ENCODE measurements at regions not wholly inside any gene's neighbourhood (a gene's known extent, or its start where the extent isn't known, plus 50 kb on each side); places are given as distances from the start of the nearest gene placed in this dataset.
A peak's percentile ranks its signal among the peaks of the same experiment; 100 is the strongest.
"Not testable (repeated sequence)": the region's sequence is repeated elsewhere in the genome, so short reads cannot be mapped to it uniquely, and the experiment has no call there.

GRCh38 chr11:90531001-90531400 lies 308.2 kb upstream of the CHORDC1 start:
- H3K9me3 ChIP-seq = no peaks in the 10 kb centered on the region

GRCh38 chr11:90525962-90526361 lies 303.1 kb upstream of the CHORDC1 start:
- in situ Hi-C loops (cut with MboI; ENCODE audit: low sequenced_read_pairs) = no loop called here
- H3K4me1 ChIP-seq = no peaks in the 10 kb centered on the region
- H3K9me3 ChIP-seq = no peaks in the 10 kb centered on the region
- H3K4me3 ChIP-seq = no peak overlapping the region
- no peaks in the 10 kb centered on the region for H3K36me3 ChIP-seq (replicated peaks)
- no peak for DNase-seq (ENCODE audit: low spot score in 2 of 2)
- H3K27me3 ChIP-seq (ENCODE audit: low read depth) = peaks cover 3% of the 10 kb centered on the region; the same call in 1 of the 2 replicates

More at GRCh38 chr11:90531001-90531400, 308.2 kb upstream of the CHORDC1 start:
- no peaks in the 10 kb centered on the region for H3K4me1 ChIP-seq
- H3K36me3 ChIP-seq (replicated peaks) = no peaks in the 10 kb centered on the region
- no peak overlapping the region for H3K4me3 ChIP-seq
- in situ Hi-C loops (cut with MboI; ENCODE audit: low sequenced_read_pairs) = no loop called here
- no peak for DNase-seq (ENCODE audit: low spot score in 2 of 2)
- peaks cover 3% of the 10 kb centered on the region; the same call in 1 of the 2 replicates for H3K27me3 ChIP-seq (ENCODE audit: low read depth)

GRCh38 chr11:90512846-90513245 lies 290.0 kb upstream of the CHORDC1 start:
- Histone ChIP-seq H3K9me3 (no peaks in the 10 kb centered on the region), H3K36me3 (replicated peaks) (no peaks in the 10 kb centered on the region), H3K27me3 (ENCODE audit: low read depth) (no peaks in the 10 kb centered on the region; the same call in 1 of the 2 replicates), H3K4me3 (no peak overlapping the region), H3K4me1 (no peaks in the 10 kb centered on the region)
- DNase-seq (ENCODE audit: low spot score in 2 of 2) = no peak
- in situ Hi-C loops (cut with MboI; ENCODE audit: low sequenced_read_pairs) = no loop called here

GRCh38 chr11:90510839-90511238 lies 288.0 kb upstream of the CHORDC1 start:
- no peaks in the 10 kb centered on the region for H3K36me3 ChIP-seq (replicated peaks)
- H3K4me1 ChIP-seq = no peaks in the 10 kb centered on the region
- H3K9me3 ChIP-seq = no peaks in the 10 kb centered on the region
- H3K4me3 ChIP-seq = no peak overlapping the region
- no peaks in the 10 kb centered on the region; the same call in 1 of the 2 replicates for H3K27me3 ChIP-seq (ENCODE audit: low read depth)
- in situ Hi-C loops (cut with MboI; ENCODE audit: low sequenced_read_pairs) = no loop called here
- DNase-seq (ENCODE audit: low spot score in 2 of 2) = no peak

- H3K4me3 ChIP-seq = no peak overlapping the region
- H3K9me3 ChIP-seq = no peaks in the 10 kb centered on the region
- no peak for DNase-seq (ENCODE audit: low spot score in 2 of 2)
- no peaks in the 10 kb centered on the region for H3K4me1 ChIP-seq
- in situ Hi-C loops (cut with MboI; ENCODE audit: low sequenced_read_pairs) = no loop called here
- H3K36me3 ChIP-seq (replicated peaks) = no peaks in the 10 kb centered on the region
- H3K27me3 ChIP-seq (ENCODE audit: low read depth) = peaks cover 3% of the 10 kb centered on the region; the same call in 1 of the 2 replicates
Observed at GRCh38 chr11:90500922-90501568, 278.2 kb upstream of the CHORDC1 start.

GRCh38 chr11:90496722-90497121 lies 273.9 kb upstream of the CHORDC1 start:
- in situ Hi-C loops (cut with MboI; ENCODE audit: low sequenced_read_pairs) = no loop called here
- Histone ChIP-seq H3K4me1 (no peaks in the 10 kb centered on the region), H3K36me3 (replicated peaks) (no peaks in the 10 kb centered on the region), H3K9me3 (no peaks in the 10 kb centered on the region), H3K4me3 (no peak overlapping the region), H3K27me3 (ENCODE audit: low read depth) (no peaks in the 10 kb centered on the region)
- no peak for DNase-seq (ENCODE audit: low spot score in 2 of 2)

- no peaks in the 10 kb centered on the region for H3K4me1 ChIP-seq
- no peaks in the 10 kb centered on the region for H3K9me3 ChIP-seq
- H3K4me3 ChIP-seq = no peak overlapping the region
- in situ Hi-C loops (cut with MboI; ENCODE audit: low sequenced_read_pairs) = no loop called here
- no peak for DNase-seq (ENCODE audit: low spot score in 2 of 2)
- no peaks in the 10 kb centered on the region for H3K36me3 ChIP-seq (replicated peaks)
- H3K27me3 ChIP-seq (ENCODE audit: low read depth) = no peaks in the 10 kb centered on the region
Observed at GRCh38 chr11:90493379-90493778, 270.5 kb upstream of the CHORDC1 start.

GRCh38 chr11:90491466-90491865 lies 268.6 kb upstream of the CHORDC1 start:
- no peak overlapping the region for H3K4me3 ChIP-seq
- in situ Hi-C loops (cut with MboI; ENCODE audit: low sequenced_read_pairs) = no loop called here
- no peaks in the 10 kb centered on the region for H3K4me1 ChIP-seq
- no peaks in the 10 kb centered on the region for H3K27me3 ChIP-seq (ENCODE audit: low read depth)
- no peaks in the 10 kb centered on the region for H3K36me3 ChIP-seq (replicated peaks)
- no peaks in the 10 kb centered on the region for H3K9me3 ChIP-seq
- DNase-seq (ENCODE audit: low spot score in 2 of 2) = no peak

GRCh38 chr11:90476442-90477007 lies 253.7 kb upstream of the CHORDC1 start:
- Histone ChIP-seq H3K4me1 (peaks cover 2% of the 10 kb centered on the region; the same call in 1 of the 2 replicates), H3K9me3 (no peaks in the 10 kb centered on the region), H3K4me3 (no peak overlapping the region), H3K27me3 (ENCODE audit: low read depth) (no peaks in the 10 kb centered on the region; the same call in 1 of the 2 replicates), H3K36me3 (replicated peaks) (no peaks in the 10 kb centered on the region)
- in situ Hi-C loops (cut with MboI; ENCODE audit: low sequenced_read_pairs) = no loop called here
- peak; percentile 46 to 55 for DNase-seq (ENCODE audit: low spot score in 2 of 2)

GRCh38 chr11:90468923-90469322 lies 246.1 kb upstream of the CHORDC1 start:
- Histone ChIP-seq H3K4me3 (no peak overlapping the region), H3K4me1 (no peaks in the 10 kb centered on the region), H3K9me3 (no peaks in the 10 kb centered on the region), H3K36me3 (replicated peaks) (no peaks in the 10 kb centered on the region), H3K27me3 (ENCODE audit: low read depth) (peaks cover 4% of the 10 kb centered on the region)
- no peak for DNase-seq (ENCODE audit: low spot score in 2 of 2)
- in situ Hi-C loops (cut with MboI; ENCODE audit: low sequenced_read_pairs) = loop anchor here (25.0 kb wide), 1 partner anchor 182 kb away; no protein-coding TSS in a partner anchor

- Histone ChIP-seq H3K27me3 (ENCODE audit: low read depth) (peaks cover 2% of the 10 kb centered on the region), H3K4me3 (no peak overlapping the region), H3K9me3 (no peaks in the 10 kb centered on the region), H3K4me1 (no peaks in the 10 kb centered on the region), H3K36me3 (replicated peaks) (no peaks in the 10 kb centered on the region)
- no peak for DNase-seq (ENCODE audit: low spot score in 2 of 2)
- in situ Hi-C loops (cut with MboI; ENCODE audit: low sequenced_read_pairs) = loop anchor here (25.0 kb wide), 1 partner anchor 178 kb away; no protein-coding TSS in a partner anchor
Observed at GRCh38 chr11:90465553-90465952, 242.7 kb upstream of the CHORDC1 start.

GRCh38 chr11:90455347-90455920 lies 232.6 kb upstream of the CHORDC1 start:
- H3K4me3 ChIP-seq; H3K27me3 ChIP-seq (ENCODE audit: low read depth); H3K9me3 ChIP-seq; H3K36me3 ChIP-seq (replicated peaks); H3K4me1 ChIP-seq: not testable (repeated sequence)
- DNase-seq (ENCODE audit: low spot score in 2 of 2) = peak in 1 of 2 experiments; percentile 7
- in situ Hi-C loops (cut with MboI; ENCODE audit: low sequenced_read_pairs) = loop anchor here (25.0 kb wide), 1 partner anchor 168 kb away; no protein-coding TSS in a partner anchor

GRCh38 chr11:90453525-90453924 lies 230.7 kb upstream of the CHORDC1 start:
- no peak for DNase-seq (ENCODE audit: low spot score in 2 of 2)
- in situ Hi-C loops (cut with MboI; ENCODE audit: low sequenced_read_pairs) = loop anchor here (25.0 kb wide), 1 partner anchor 166 kb away; no protein-coding TSS in a partner anchor
- no peaks in the 10 kb centered on the region; the same call in 1 of the 2 replicates for H3K4me1 ChIP-seq
- no peaks in the 10 kb centered on the region for H3K9me3 ChIP-seq
- no peaks in the 10 kb centered on the region for H3K36me3 ChIP-seq (replicated peaks)
- H3K4me3 ChIP-seq = no peak overlapping the region
- no peaks in the 10 kb centered on the region for H3K27me3 ChIP-seq (ENCODE audit: low read depth)

GRCh38 chr11:90449606-90450005 lies 226.8 kb upstream of the CHORDC1 start:
- H3K4me3 ChIP-seq = no peak overlapping the region
- H3K4me1 ChIP-seq = no peaks in the 10 kb centered on the region
- H3K9me3 ChIP-seq = no peaks in the 10 kb centered on the region
- no peak for DNase-seq (ENCODE audit: low spot score in 2 of 2)
- no peaks in the 10 kb centered on the region for H3K27me3 ChIP-seq (ENCODE audit: low read depth)
- in situ Hi-C loops (cut with MboI; ENCODE audit: low sequenced_read_pairs) = loop anchor here (25.0 kb wide), 1 partner anchor 162 kb away; no protein-coding TSS in a partner anchor
- H3K36me3 ChIP-seq (replicated peaks) = no peaks in the 10 kb centered on the region

All from HAP-1 (cell line).